ENCODE measurements at regions not wholly inside any gene's neighbourhood (a gene's known extent, or its start where the extent isn't known, plus 50 kb on each side); places are given as distances from the start of the nearest gene placed in this dataset.

GRCh38 chr6:163945808-163946207, 531.3 kb downstream of the QKI start:
- no peak for DNase-seq
- POLR2A ChIA-PET, result no interaction called here
- no peak overlapping the region for H3K4me3 Mint-ChIP-seq
- no peak overlapping the region for H3K27ac Mint-ChIP-seq
- no peaks in the 10 kb centered on the region for H3K4me1 Mint-ChIP-seq
- no peaks in the 10 kb centered on the region for H3K9me3 Mint-ChIP-seq
- H3K36me3 Mint-ChIP-seq (ENCODE audit: low read depth), result no peaks in the 10 kb centered on the region
- H3K27me3 Mint-ChIP-seq, result peaks cover 22% of the 10 kb centered on the region
- CTCF ChIA-PET, result no interaction called here

- H3K4me1 Mint-ChIP-seq, result no peaks in the 10 kb centered on the region
- no peak for DNase-seq
- peaks cover 24% of the 10 kb centered on the region for H3K27me3 Mint-ChIP-seq
- H3K36me3 Mint-ChIP-seq (ENCODE audit: low read depth), result no peaks in the 10 kb centered on the region
- H3K4me3 Mint-ChIP-seq, result no peak overlapping the region
- ChIA-PET CTCF (no interaction called here), POLR2A (no interaction called here)
- no peaks in the 10 kb centered on the region for H3K9me3 Mint-ChIP-seq
- no peak overlapping the region for H3K27ac Mint-ChIP-seq
These were observed 530.4 kb downstream of the QKI start for GRCh38 chr6:163944897-163945296.

GRCh38 chr6:163943607-163944385, 529.3 kb downstream of the QKI start:
- Mint-ChIP-seq H3K36me3 (ENCODE audit: low read depth) (no peaks in the 10 kb centered on the region), H3K4me3 (no peak overlapping the region), H3K9me3 (no peaks in the 10 kb centered on the region), H3K27me3 (peaks cover 24% of the 10 kb centered on the region), H3K4me1 (no peaks in the 10 kb centered on the region), H3K27ac (no peak overlapping the region)
- CTCF ChIA-PET, result no interaction called here
- POLR2A ChIA-PET, result no interaction called here
- no peak for DNase-seq

GRCh38 chr6:163942790-163943189, 528.3 kb downstream of the QKI start:
- CTCF ChIA-PET, result no interaction called here
- Mint-ChIP-seq H3K4me3 (no peak overlapping the region), H3K27ac (no peak overlapping the region), H3K9me3 (no peaks in the 10 kb centered on the region), H3K36me3 (ENCODE audit: low read depth) (no peaks in the 10 kb centered on the region), H3K4me1 (no peaks in the 10 kb centered on the region), H3K27me3 (peaks cover 24% of the 10 kb centered on the region)
- DNase-seq, result no peak
- POLR2A ChIA-PET, result no interaction called here

GRCh38 chr6:163941624-163941976, 527.1 kb downstream of the QKI start:
- ChIA-PET CTCF (no interaction called here), POLR2A (no interaction called here)
- DNase-seq, result no peak
- no peaks in the 10 kb centered on the region for H3K36me3 Mint-ChIP-seq (ENCODE audit: low read depth)
- H3K9me3 Mint-ChIP-seq, result no peaks in the 10 kb centered on the region
- H3K27ac Mint-ChIP-seq, result no peak overlapping the region
- no peaks in the 10 kb centered on the region for H3K4me1 Mint-ChIP-seq
- no peak overlapping the region for H3K4me3 Mint-ChIP-seq
- peaks cover 24% of the 10 kb centered on the region for H3K27me3 Mint-ChIP-seq

- Mint-ChIP-seq H3K36me3 (ENCODE audit: low read depth) (no peaks in the 10 kb centered on the region), H3K27me3 (peaks cover 24% of the 10 kb centered on the region), H3K4me3 (no peak overlapping the region), H3K4me1 (no peaks in the 10 kb centered on the region), H3K9me3 (no peaks in the 10 kb centered on the region), H3K27ac (no peak overlapping the region)
- CTCF ChIA-PET, result no interaction called here
- DNase-seq, result no peak
- POLR2A ChIA-PET, result interaction anchor here (0.6 kb wide), 1 partner anchor 27 kb away, joined by 3 read pairs; no protein-coding TSS in a partner anchor
These were observed 526.4 kb downstream of the QKI start for GRCh38 chr6:163940705-163941623.

- Mint-ChIP-seq H3K27me3 (peaks cover 7% of the 10 kb centered on the region), H3K27ac (no peak overlapping the region), H3K9me3 (no peaks in the 10 kb centered on the region), H3K36me3 (ENCODE audit: low read depth) (no peaks in the 10 kb centered on the region), H3K4me1 (no peaks in the 10 kb centered on the region), H3K4me3 (no peak overlapping the region)
- ChIA-PET CTCF (no interaction called here), POLR2A (no interaction called here)
- DNase-seq, result no peak
These were observed 522.6 kb downstream of the QKI start for GRCh38 chr6:163937071-163937470.

- no peaks in the 10 kb centered on the region for H3K4me1 Mint-ChIP-seq
- no peak overlapping the region for H3K27ac Mint-ChIP-seq
- no peak for DNase-seq
- H3K27me3 Mint-ChIP-seq, result peaks cover 1% of the 10 kb centered on the region
- POLR2A ChIA-PET, result no interaction called here
- no peaks in the 10 kb centered on the region for H3K36me3 Mint-ChIP-seq (ENCODE audit: low read depth)
- CTCF ChIA-PET, result interaction anchor here (0.8 kb wide), 1 partner anchor 12 kb away, joined by 3 read pairs; no protein-coding TSS in a partner anchor
- no peaks in the 10 kb centered on the region for H3K9me3 Mint-ChIP-seq
- no peak overlapping the region for H3K4me3 Mint-ChIP-seq
These were observed 520.7 kb downstream of the QKI start for GRCh38 chr6:163935158-163935762.

GRCh38 chr6:163930012-163930411, 515.5 kb downstream of the QKI start:
- H3K27me3 Mint-ChIP-seq, result no peaks in the 10 kb centered on the region
- H3K4me3 Mint-ChIP-seq, result no peak overlapping the region
- no peak for DNase-seq
- no peaks in the 10 kb centered on the region for H3K4me1 Mint-ChIP-seq
- no peaks in the 10 kb centered on the region for H3K9me3 Mint-ChIP-seq
- H3K36me3 Mint-ChIP-seq (ENCODE audit: low read depth), result no peaks in the 10 kb centered on the region
- ChIA-PET CTCF (no interaction called here), POLR2A (interaction anchor here (0.6 kb wide), 1 partner anchor 423 kb away, joined by 3 read pairs; no protein-coding TSS in a partner anchor)
- H3K27ac Mint-ChIP-seq, result no peak overlapping the region

GRCh38 chr6:163929538-163929937, 515.0 kb downstream of the QKI start:
- POLR2A ChIA-PET, result interaction anchor here (0.6 kb wide), 1 partner anchor 424 kb away, joined by 3 read pairs; no protein-coding TSS in a partner anchor
- DNase-seq, result no peak
- Mint-ChIP-seq H3K4me3 (no peak overlapping the region), H3K9me3 (no peaks in the 10 kb centered on the region), H3K27me3 (no peaks in the 10 kb centered on the region), H3K4me1 (no peaks in the 10 kb centered on the region), H3K27ac (no peak overlapping the region), H3K36me3 (ENCODE audit: low read depth) (no peaks in the 10 kb centered on the region)
- CTCF ChIA-PET, result no interaction called here

GRCh38 chr6:163926642-163927041, 512.1 kb downstream of the QKI start:
- no peak for DNase-seq
- no peaks in the 10 kb centered on the region for H3K9me3 Mint-ChIP-seq
- ChIA-PET POLR2A (no interaction called here), CTCF (no interaction called here)
- no peaks in the 10 kb centered on the region for H3K27me3 Mint-ChIP-seq
- no peak overlapping the region for H3K4me3 Mint-ChIP-seq
- no peak overlapping the region for H3K27ac Mint-ChIP-seq
- H3K36me3 Mint-ChIP-seq (ENCODE audit: low read depth), result no peaks in the 10 kb centered on the region
- H3K4me1 Mint-ChIP-seq, result no peaks in the 10 kb centered on the region

- DNase-seq, result no peak
- no peaks in the 10 kb centered on the region for H3K9me3 Mint-ChIP-seq
- ChIA-PET CTCF (no interaction called here), POLR2A (no interaction called here)
- H3K27ac Mint-ChIP-seq, result no peak overlapping the region
- H3K4me3 Mint-ChIP-seq, result no peak overlapping the region
- no peaks in the 10 kb centered on the region for H3K4me1 Mint-ChIP-seq
- H3K27me3 Mint-ChIP-seq, result no peaks in the 10 kb centered on the region
- H3K36me3 Mint-ChIP-seq (ENCODE audit: low read depth), result no peaks in the 10 kb centered on the region
These were observed 511.3 kb downstream of the QKI start for GRCh38 chr6:163925839-163926238.

- DNase-seq, result no peak
- POLR2A ChIA-PET, result no interaction called here
- H3K4me1 Mint-ChIP-seq, result no peaks in the 10 kb centered on the region
- no peak overlapping the region for H3K4me3 Mint-ChIP-seq
- H3K9me3 Mint-ChIP-seq, result no peaks in the 10 kb centered on the region
- CTCF ChIA-PET, result no interaction called here
- H3K27me3 Mint-ChIP-seq, result no peaks in the 10 kb centered on the region
- H3K27ac Mint-ChIP-seq, result no peak overlapping the region
- no peaks in the 10 kb centered on the region for H3K36me3 Mint-ChIP-seq (ENCODE audit: low read depth)
These were observed 509.3 kb downstream of the QKI start for GRCh38 chr6:163923658-163924411.
